ENCODE measurements at regions not wholly inside any gene's neighbourhood (a gene's known extent, or its start where the extent isn't known, plus 50 kb on each side); places are given as distances from the start of the nearest gene placed in this dataset.

DNA sequence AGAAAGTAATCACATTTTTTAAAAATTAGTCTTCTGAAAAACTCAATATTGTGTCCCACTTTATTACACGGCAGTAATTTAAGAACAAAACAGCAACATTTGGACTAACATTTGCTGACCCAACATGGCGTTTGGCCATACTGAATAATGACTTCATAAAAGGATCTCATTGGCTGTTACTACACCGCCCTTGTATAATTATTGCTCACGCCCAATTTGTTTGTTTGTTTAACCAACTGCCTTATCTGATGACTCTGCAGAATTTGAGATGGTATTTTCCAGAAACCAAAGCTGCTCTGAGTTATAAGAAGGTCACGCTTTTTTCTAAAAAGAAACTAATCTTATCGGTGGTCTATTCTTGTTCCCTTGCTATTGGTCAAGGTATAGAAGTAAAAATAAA lies 200.2 kb upstream of the TARS1 start:
- Mint-ChIP-seq H3K9me3 (no peaks in the 10 kb centered on the region), H3K27me3 (ENCODE audit: insufficient read depth) (no peaks in the 10 kb centered on the region), H3K4me3 (no peak overlapping the region), H3K27ac (no peak overlapping the region), H3K4me1 (peaks cover 39% of the 10 kb centered on the region), H3K36me3 (ENCODE audit: low read depth) (no peaks in the 10 kb centered on the region)
- no peak overlapping the region for H3K27ac ChIP-seq (ENCODE audit: low read depth, low read length)
- no peak overlapping the region for H3K4me3 ChIP-seq (ENCODE audit: low read length)
- H3K4me1 ChIP-seq (ENCODE audit: control insufficient read depth, insufficient read depth, low read length): peaks cover 10% of the 10 kb centered on the region
- H3K9ac ChIP-seq (ENCODE audit: extremely low read depth, low read length, poor library complexity, severe bottlenecking): no peak overlapping the region
- no peak for DNase-seq
- TF ChIP-seq, protein P1, sequence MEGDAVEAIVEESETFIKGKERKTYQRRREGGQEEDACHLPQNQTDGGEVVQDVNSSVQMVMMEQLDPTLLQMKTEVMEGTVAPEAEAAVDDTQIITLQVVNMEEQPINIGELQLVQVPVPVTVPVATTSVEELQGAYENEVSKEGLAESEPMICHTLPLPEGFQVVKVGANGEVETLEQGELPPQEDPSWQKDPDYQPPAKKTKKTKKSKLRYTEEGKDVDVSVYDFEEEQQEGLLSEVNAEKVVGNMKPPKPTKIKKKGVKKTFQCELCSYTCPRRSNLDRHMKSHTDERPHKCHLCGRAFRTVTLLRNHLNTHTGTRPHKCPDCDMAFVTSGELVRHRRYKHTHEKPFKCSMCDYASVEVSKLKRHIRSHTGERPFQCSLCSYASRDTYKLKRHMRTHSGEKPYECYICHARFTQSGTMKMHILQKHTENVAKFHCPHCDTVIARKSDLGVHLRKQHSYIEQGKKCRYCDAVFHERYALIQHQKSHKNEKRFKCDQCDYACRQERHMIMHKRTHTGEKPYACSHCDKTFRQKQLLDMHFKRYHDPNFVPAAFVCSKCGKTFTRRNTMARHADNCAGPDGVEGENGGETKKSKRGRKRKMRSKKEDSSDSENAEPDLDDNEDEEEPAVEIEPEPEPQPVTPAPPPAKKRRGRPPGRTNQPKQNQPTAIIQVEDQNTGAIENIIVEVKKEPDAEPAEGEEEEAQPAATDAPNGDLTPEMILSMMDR (conservative IDR thresholded peaks at IDR 0.05): no peak
- H3K9me3 ChIP-seq (ENCODE audit: control insufficient read depth, low read length): no peaks in the 10 kb centered on the region
- no peaks in the 10 kb centered on the region for H3K27me3 ChIP-seq (ENCODE audit: control insufficient read depth, insufficient read depth, low read length, poor library complexity, severe bottlenecking)
- no peaks in the 10 kb centered on the region for H3K36me3 ChIP-seq (ENCODE audit: control insufficient read depth, insufficient read depth, low read length)
- WGBS, 2 experiments (ENCODE audit: insufficient coverage in 1 of 2, insufficient read length in 1 of 2): 91 to 93% methylated on average over 6 of the region's 6 CpGs

DNA sequence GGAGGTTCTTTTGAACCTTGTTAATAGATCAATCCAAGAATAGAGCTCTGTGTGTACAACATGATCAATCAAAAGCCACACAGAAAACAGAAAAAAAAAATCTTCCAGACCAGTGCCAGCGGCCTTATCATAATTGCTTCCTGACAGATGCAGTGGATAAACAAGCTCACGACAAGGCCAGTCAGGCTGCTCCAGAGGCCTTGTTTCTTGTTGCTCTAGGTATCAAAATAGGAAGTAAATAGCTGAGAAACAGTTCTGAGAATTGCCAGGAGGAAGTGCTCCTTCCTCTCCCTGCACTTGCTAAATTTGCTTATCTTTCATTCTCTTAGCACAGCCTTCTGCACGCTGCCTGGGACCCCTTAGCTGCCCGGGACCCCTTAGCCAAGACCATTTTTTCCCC lies 199.0 kb upstream of the TARS1 start:
- Mint-ChIP-seq H3K27ac (no peak overlapping the region), H3K36me3 (ENCODE audit: low read depth) (no peaks in the 10 kb centered on the region), H3K4me3 (no peak overlapping the region), H3K4me1 (peaks cover 39% of the 10 kb centered on the region), H3K9me3 (no peaks in the 10 kb centered on the region), H3K27me3 (ENCODE audit: insufficient read depth) (no peaks in the 10 kb centered on the region)
- Histone ChIP-seq H3K9ac (ENCODE audit: extremely low read depth, low read length, poor library complexity, severe bottlenecking) (no peak overlapping the region), H3K27ac (ENCODE audit: low read depth, low read length) (no peak overlapping the region), H3K27me3 (ENCODE audit: control insufficient read depth, insufficient read depth, low read length, poor library complexity, severe bottlenecking) (no peaks in the 10 kb centered on the region), H3K4me3 (ENCODE audit: low read length) (no peak overlapping the region), H3K9me3 (ENCODE audit: control insufficient read depth, low read length) (no peaks in the 10 kb centered on the region), H3K4me1 (ENCODE audit: control insufficient read depth, insufficient read depth, low read length) (peaks cover 10% of the 10 kb centered on the region), H3K36me3 (ENCODE audit: control insufficient read depth, insufficient read depth, low read length) (no peaks in the 10 kb centered on the region)
- no peak for DNase-seq
- TF ChIP-seq, protein P1 (conservative IDR thresholded peaks at IDR 0.05): no peak
- 67 to 68% methylated on average over 2 to 4 of the region's 4 CpGs for WGBS, 2 experiments (ENCODE audit: insufficient coverage in 1 of 2, insufficient read length in 1 of 2)

DNA sequence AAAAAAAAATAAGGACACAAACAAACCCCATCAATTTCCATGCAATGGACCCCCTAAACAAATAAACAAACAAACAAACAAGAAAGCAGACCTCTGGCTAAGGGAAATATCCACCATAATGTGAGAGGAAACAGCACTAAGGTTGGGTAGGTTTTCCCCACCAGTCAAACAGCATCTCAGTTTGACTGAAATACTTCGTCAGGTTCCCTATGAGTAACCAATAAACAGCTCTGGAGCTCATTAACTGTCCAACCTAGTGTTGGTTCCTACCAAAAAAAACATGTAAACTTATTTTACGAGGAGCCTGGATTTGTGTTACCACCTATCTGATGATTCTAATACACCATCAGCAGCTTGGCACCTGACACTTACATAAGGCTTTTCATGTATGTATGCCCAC lies 198.5 kb upstream of the TARS1 start:
- Histone ChIP-seq H3K9me3 (ENCODE audit: control insufficient read depth, low read length) (no peaks in the 10 kb centered on the region), H3K27me3 (ENCODE audit: control insufficient read depth, insufficient read depth, low read length, poor library complexity, severe bottlenecking) (no peaks in the 10 kb centered on the region), H3K4me3 (ENCODE audit: low read length) (no peak overlapping the region), H3K9ac (ENCODE audit: extremely low read depth, low read length, poor library complexity, severe bottlenecking) (no peak overlapping the region), H3K36me3 (ENCODE audit: control insufficient read depth, insufficient read depth, low read length) (no peaks in the 10 kb centered on the region), H3K27ac (ENCODE audit: low read depth, low read length) (no peak overlapping the region), H3K4me1 (ENCODE audit: control insufficient read depth, insufficient read depth, low read length) (peaks cover 10% of the 10 kb centered on the region)
- H3K36me3 Mint-ChIP-seq (ENCODE audit: low read depth): no peaks in the 10 kb centered on the region
- 93 to 95% methylated on average over 2 of the region's 2 CpGs for WGBS, 2 experiments (ENCODE audit: insufficient coverage in 1 of 2, insufficient read length in 1 of 2)
- no peak for DNase-seq
- TF ChIP-seq, protein P1 (conservative IDR thresholded peaks at IDR 0.05): no peak
- H3K4me3 Mint-ChIP-seq: no peak overlapping the region
- no peaks in the 10 kb centered on the region for H3K27me3 Mint-ChIP-seq (ENCODE audit: insufficient read depth)
- H3K4me1 Mint-ChIP-seq: peaks cover 39% of the 10 kb centered on the region
- no peaks in the 10 kb centered on the region for H3K9me3 Mint-ChIP-seq
- H3K27ac Mint-ChIP-seq: no peak overlapping the region
